Uterus (tissue), 2 donors: ENCODE measurements at regions not wholly inside any gene's neighbourhood (a gene's known extent, or its start where the extent isn't known, plus 50 kb on each side); places are given as distances from the start of the nearest gene placed in this dataset.

Experiments used
- POLR2A ChIP-seq, 2 donors: fragments of 450-650 bp; IDR thresholded peaks; one replicate each; pipeline ENCODE4 v1.6.1; 2016; ENCODE audit warnings: antibody characterized with exemption in 2 of 2, mild to moderate bottlenecking in 1 of 2, moderate library complexity in 1 of 2
- TF ChIP-seq, protein P1 (sequence below), 4 experiments: fragments of 200-600 bp in 2 of 4; fragments of 450-650 bp in 2 of 4; sonication (generic) in 2 of 4; IDR thresholded peaks; one replicate each; pipeline ENCODE4 v1.5.1; 2016 to 2019; ENCODE audit warnings: antibody characterized with exemption in 4 of 4, mild to moderate bottlenecking in 2 of 4, moderate library complexity in 1 of 4

DNA sequence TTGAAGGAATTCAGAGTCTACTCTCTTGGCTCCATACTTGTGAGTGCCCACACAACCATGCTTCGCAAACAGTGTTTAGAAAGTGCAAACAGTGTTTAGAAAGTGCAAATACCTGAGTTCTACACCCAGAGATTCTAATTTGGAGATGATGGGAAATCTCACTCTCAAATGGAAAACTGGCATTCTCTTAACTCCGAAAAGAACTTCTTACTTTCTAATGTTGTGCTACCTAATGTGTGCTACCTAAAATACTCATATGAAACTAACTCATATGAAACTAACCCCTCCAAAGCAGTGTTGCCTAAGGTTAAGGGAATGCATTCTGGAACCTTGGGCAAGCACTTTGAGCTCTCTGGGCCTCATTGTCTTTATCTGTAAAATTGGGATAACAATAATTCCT lies 55.5 kb upstream of the ZNF366 start:
- TF ChIP-seq, protein P1, sequence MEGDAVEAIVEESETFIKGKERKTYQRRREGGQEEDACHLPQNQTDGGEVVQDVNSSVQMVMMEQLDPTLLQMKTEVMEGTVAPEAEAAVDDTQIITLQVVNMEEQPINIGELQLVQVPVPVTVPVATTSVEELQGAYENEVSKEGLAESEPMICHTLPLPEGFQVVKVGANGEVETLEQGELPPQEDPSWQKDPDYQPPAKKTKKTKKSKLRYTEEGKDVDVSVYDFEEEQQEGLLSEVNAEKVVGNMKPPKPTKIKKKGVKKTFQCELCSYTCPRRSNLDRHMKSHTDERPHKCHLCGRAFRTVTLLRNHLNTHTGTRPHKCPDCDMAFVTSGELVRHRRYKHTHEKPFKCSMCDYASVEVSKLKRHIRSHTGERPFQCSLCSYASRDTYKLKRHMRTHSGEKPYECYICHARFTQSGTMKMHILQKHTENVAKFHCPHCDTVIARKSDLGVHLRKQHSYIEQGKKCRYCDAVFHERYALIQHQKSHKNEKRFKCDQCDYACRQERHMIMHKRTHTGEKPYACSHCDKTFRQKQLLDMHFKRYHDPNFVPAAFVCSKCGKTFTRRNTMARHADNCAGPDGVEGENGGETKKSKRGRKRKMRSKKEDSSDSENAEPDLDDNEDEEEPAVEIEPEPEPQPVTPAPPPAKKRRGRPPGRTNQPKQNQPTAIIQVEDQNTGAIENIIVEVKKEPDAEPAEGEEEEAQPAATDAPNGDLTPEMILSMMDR (IDR thresholded peaks at IDR 0.05), result no peak
- TF ChIP-seq POLR2A (IDR thresholded peaks at IDR 0.05), result no peak
